ENCODE measurements at regions not wholly inside any gene's neighbourhood (a gene's known extent, or its start where the extent isn't known, plus 50 kb on each side); places are given as distances from the start of the nearest gene placed in this dataset.

GRCh38 chr3:59126446-59126845 lies 76.6 kb upstream of the CFAP20DC start:
- intact Hi-C loops (cut with DNase I; ENCODE audit: low total_unique reads), result no loop called here
- DNase-seq (ENCODE audit: low spot score in 2 of 2), result no peak
- TF ChIP-seq CTCF (IDR thresholded peaks at IDR 0.05) (no peak), POLR2A (IDR thresholded peaks at IDR 0.05) (no peak)
- WGBS, 2 donors, result 94 to 95% methylated on average over 5 of the region's 5 CpGs
- no peak overlapping the region for H3K4me3 ChIP-seq (ENCODE audit: low read depth, poor library complexity, severe bottlenecking)

- WGBS, 2 donors, result 92% methylated on average over 7 of the region's 7 CpGs
- no peak overlapping the region for H3K4me3 ChIP-seq (ENCODE audit: low read depth, poor library complexity, severe bottlenecking)
- no peak for TF ChIP-seq POLR2A (IDR thresholded peaks at IDR 0.05)
- no peak for TF ChIP-seq CTCF (IDR thresholded peaks at IDR 0.05)
- intact Hi-C loops (cut with DNase I; ENCODE audit: low total_unique reads), result no loop called here
- no peak for DNase-seq (ENCODE audit: low spot score in 2 of 2)
Measured at GRCh38 chr3:59121346-59122144, 71.7 kb upstream of the CFAP20DC start.

- intact Hi-C loops (cut with DNase I; ENCODE audit: low total_unique reads), result no loop called here
- H3K4me3 ChIP-seq (ENCODE audit: low read depth, poor library complexity, severe bottlenecking), result no peak overlapping the region
- 93 to 94% methylated on average over 3 of the region's 3 CpGs for WGBS, 2 donors
- no peak for TF ChIP-seq POLR2A (IDR thresholded peaks at IDR 0.05)
- no peak for TF ChIP-seq CTCF (IDR thresholded peaks at IDR 0.05)
- DNase-seq (ENCODE audit: low spot score in 2 of 2), result no peak
Measured at GRCh38 chr3:59118928-59119327, 69.1 kb upstream of the CFAP20DC start.

GRCh38 chr3:59117396-59117795 lies 67.6 kb upstream of the CFAP20DC start:
- intact Hi-C loops (cut with DNase I; ENCODE audit: low total_unique reads), result no loop called here
- H3K4me3 ChIP-seq (ENCODE audit: low read depth, poor library complexity, severe bottlenecking), result no peak overlapping the region
- 81 to 85% methylated on average over 3 of the region's 3 CpGs for WGBS, 2 donors
- TF ChIP-seq POLR2A (IDR thresholded peaks at IDR 0.05) (no peak), CTCF (IDR thresholded peaks at IDR 0.05) (no peak)
- DNase-seq (ENCODE audit: low spot score in 2 of 2), result no peak

- no peak for TF ChIP-seq CTCF (IDR thresholded peaks at IDR 0.05)
- TF ChIP-seq POLR2A (IDR thresholded peaks at IDR 0.05), result no peak
- 68 to 69% methylated on average over 2 of the region's 2 CpGs for WGBS, 2 donors
- H3K4me3 ChIP-seq (ENCODE audit: low read depth, poor library complexity, severe bottlenecking), result no peak overlapping the region
- no peak for DNase-seq (ENCODE audit: low spot score in 2 of 2)
- intact Hi-C loops (cut with DNase I; ENCODE audit: low total_unique reads), result no loop called here
Measured at GRCh38 chr3:59116233-59116537, 66.4 kb upstream of the CFAP20DC start.

All from lower leg skin (tissue), 4 donors.